Gastroesophageal sphincter (tissue), 3 donors: ENCODE measurements at regions not wholly inside any gene's neighbourhood (a gene's known extent, or its start where the extent isn't known, plus 50 kb on each side); places are given as distances from the start of the nearest gene placed in this dataset.

Experiments
- CTCF ChIP-seq, 4 experiments: fragments of 200-600 bp in 2 of 4; fragments of 450-650 bp in 2 of 4; sonication (generic) in 1 of 4; IDR thresholded peaks; one replicate each; pipeline ENCODE4 v1.5.1; 2017 to 2019; ENCODE audit warnings: antibody characterized with exemption in 4 of 4, mild to moderate bottlenecking in 2 of 4, moderate library complexity in 2 of 4
- EP300 ChIP-seq: sonication (generic); formaldehyde crosslinking; IDR thresholded peaks from one replicate; pipeline ENCODE4 v1.6.1; 2017; ENCODE audit warnings: antibody characterized with exemption, mild to moderate bottlenecking
- POLR2A ChIP-seq, 2 donors: fragments of 450-650 bp; IDR thresholded peaks; one replicate each; pipeline ENCODE4 v1.6.1; 2017; ENCODE audit warnings: antibody characterized with exemption in 2 of 2, mild to moderate bottlenecking in 2 of 2, moderate library complexity in 1 of 2
- POLR2AphosphoS5 ChIP-seq: sonication (generic); formaldehyde crosslinking; IDR thresholded peaks from one replicate; pipeline ENCODE4 v1.6.1; 2017; ENCODE audit warnings: antibody characterized with exemption

DNA sequence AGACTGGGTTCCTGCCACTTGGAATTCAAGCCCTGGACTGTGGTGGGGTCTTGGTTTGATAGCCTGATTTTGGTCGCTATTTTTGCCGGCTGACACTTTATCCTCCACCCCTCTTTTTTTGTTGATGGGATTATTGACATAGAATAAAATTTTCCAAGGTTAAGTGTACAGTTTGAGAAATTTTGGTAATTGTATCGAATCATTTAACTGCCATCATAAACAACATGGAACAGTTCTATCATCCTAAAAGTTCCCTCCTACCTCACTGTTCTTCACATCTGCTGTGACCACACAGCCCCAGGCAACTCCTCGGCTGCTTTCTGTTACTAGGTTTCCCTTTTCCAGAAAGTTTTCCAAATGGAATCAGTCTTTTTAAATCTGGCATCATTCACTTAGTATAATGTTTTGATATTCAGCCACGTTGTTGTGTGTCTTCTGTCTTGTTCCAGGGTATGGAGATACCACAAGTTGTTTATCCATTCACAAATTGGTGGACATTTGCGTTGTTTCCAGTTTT, 50.6 kb upstream of the STEAP1B start:
- TF ChIP-seq CTCF (IDR thresholded peaks at IDR 0.05), result no peak
- TF ChIP-seq POLR2AphosphoS5, result no peak
- TF ChIP-seq POLR2A (IDR thresholded peaks at IDR 0.05), result no peak
- no peak for TF ChIP-seq EP300
